COR-L47 (cell line): ENCODE measurements at regions not wholly inside any gene's neighbourhood (a gene's known extent, or its start where the extent isn't known, plus 50 kb on each side); places are given as distances from the start of the nearest gene placed in this dataset.
"Not testable (repeated sequence)": the region's sequence is repeated elsewhere in the genome, so short reads cannot be mapped to it uniquely, and the experiment has no call there.

Experiments
- DNase-seq: peaks from one replicate; lab custom pipeline; 2025; lab: John Stamatoyannopoulos, UW

- DNase-seq, result no peak
Measured at GRCh38 chr10:57959318-57960006, 308.2 kb downstream of the IPMK start.

GRCh38 chr10:57955076-57955475, 312.6 kb downstream of the IPMK start:
- no peak for DNase-seq

- no peak for DNase-seq
Measured at GRCh38 chr10:57952741-57953140, 315.0 kb downstream of the IPMK start.

- DNase-seq, result no peak
Measured at GRCh38 chr10:57950442-57950974, 317.2 kb downstream of the IPMK start.

- DNase-seq, result no peak
Measured at GRCh38 chr10:57948796-57949195, 318.9 kb downstream of the IPMK start.

GRCh38 chr10:57946833-57947232, 320.9 kb downstream of the IPMK start:
- DNase-seq, result no peak

GRCh38 chr10:57943701-57944100, 324.0 kb downstream of the IPMK start:
- no peak for DNase-seq

GRCh38 chr10:57925045-57925444, 342.6 kb downstream of the IPMK start:
- no peak for DNase-seq

GRCh38 chr10:57921140-57921539, 346.6 kb downstream of the IPMK start:
- no peak for DNase-seq

GRCh38 chr10:57919864-57920263, 347.8 kb downstream of the IPMK start:
- no peak for DNase-seq

GRCh38 chr10:57917019-57917418, 350.7 kb downstream of the IPMK start:
- no peak for DNase-seq

GRCh38 chr10:57905861-57906260, 361.8 kb downstream of the IPMK start:
- DNase-seq, result no peak

- no peak for DNase-seq
Measured at GRCh38 chr10:57905010-57905409, 362.7 kb downstream of the IPMK start.

GRCh38 chr10:57898231-57898630, 369.5 kb downstream of the IPMK start:
- no peak for DNase-seq

GRCh38 chr10:57897611-57898010, 370.1 kb downstream of the IPMK start:
- DNase-seq, result no peak

- no peak for DNase-seq
Measured at GRCh38 chr10:57894361-57894760, 373.3 kb downstream of the IPMK start.

GRCh38 chr10:57891201-57892006, 376.3 kb downstream of the IPMK start:
- DNase-seq, result no peak

- DNase-seq, result no peak
Measured at GRCh38 chr10:57890691-57891090, 377.0 kb downstream of the IPMK start.

GRCh38 chr10:57885618-57885968, 382.1 kb downstream of the IPMK start:
- not testable (repeated sequence) for DNase-seq

- no peak for DNase-seq
Measured at GRCh38 chr10:57884965-57885617, 382.6 kb downstream of the IPMK start.

GRCh38 chr10:57884407-57884806, 383.3 kb downstream of the IPMK start:
- no peak for DNase-seq

GRCh38 chr10:57880446-57881227, 387.1 kb downstream of the IPMK start:
- no peak for DNase-seq
